ENCODE measurements at regions not wholly inside any gene's neighbourhood (a gene's known extent, or its start where the extent isn't known, plus 50 kb on each side); places are given as distances from the start of the nearest gene placed in this dataset.
"Not testable (repeated sequence)": the region's sequence is repeated elsewhere in the genome, so short reads cannot be mapped to it uniquely, and the experiment has no call there.

- intact Hi-C loops (cut with micrococcal nuclease): no loop called here
Observed at GRCh38 chr9:27802418-27802817, 229.1 kb upstream of the C9orf72 start.

GRCh38 chr9:27808864-27809263, 235.6 kb upstream of the C9orf72 start:
- intact Hi-C loops (cut with micrococcal nuclease): no loop called here

GRCh38 chr9:27817747-27818146, 244.5 kb upstream of the C9orf72 start:
- intact Hi-C loops (cut with micrococcal nuclease): no loop called here

GRCh38 chr9:27818348-27818747, 245.1 kb upstream of the C9orf72 start:
- intact Hi-C loops (cut with micrococcal nuclease): no loop called here

- intact Hi-C loops (cut with micrococcal nuclease): no loop called here
Observed at GRCh38 chr9:27828908-27829307, 255.6 kb upstream of the C9orf72 start.

GRCh38 chr9:27829621-27830020, 256.3 kb upstream of the C9orf72 start:
- intact Hi-C loops (cut with micrococcal nuclease): no loop called here

GRCh38 chr9:27832108-27832507, 258.8 kb upstream of the C9orf72 start:
- intact Hi-C loops (cut with micrococcal nuclease): not testable (repeated sequence)

GRCh38 chr9:27835286-27835685, 262.0 kb upstream of the C9orf72 start:
- intact Hi-C loops (cut with micrococcal nuclease): no loop called here

GRCh38 chr9:27835746-27836145, 262.5 kb upstream of the C9orf72 start:
- intact Hi-C loops (cut with micrococcal nuclease): no loop called here

GRCh38 chr9:27836661-27837401, 263.6 kb upstream of the C9orf72 start:
- intact Hi-C loops (cut with micrococcal nuclease): no loop called here

GRCh38 chr9:27838876-27839275, 265.6 kb upstream of the C9orf72 start:
- intact Hi-C loops (cut with micrococcal nuclease): no loop called here

GRCh38 chr9:27839767-27840166, 266.5 kb upstream of the C9orf72 start:
- intact Hi-C loops (cut with micrococcal nuclease): not testable (repeated sequence)

- intact Hi-C loops (cut with micrococcal nuclease): no loop called here
Observed at GRCh38 chr9:27844797-27845196, 271.5 kb upstream of the C9orf72 start.

- intact Hi-C loops (cut with micrococcal nuclease): no loop called here
Observed at GRCh38 chr9:27847380-27847779, 274.1 kb upstream of the C9orf72 start.

GRCh38 chr9:27847818-27848217, 274.5 kb upstream of the C9orf72 start:
- intact Hi-C loops (cut with micrococcal nuclease): no loop called here

GRCh38 chr9:27848315-27848714, 275.0 kb upstream of the C9orf72 start:
- intact Hi-C loops (cut with micrococcal nuclease): no loop called here

GRCh38 chr9:27851858-27852257, 278.6 kb upstream of the C9orf72 start:
- intact Hi-C loops (cut with micrococcal nuclease): no loop called here

GRCh38 chr9:27853529-27853928, 280.2 kb upstream of the C9orf72 start:
- intact Hi-C loops (cut with micrococcal nuclease): no loop called here

GRCh38 chr9:27856054-27856453, 282.8 kb upstream of the C9orf72 start:
- intact Hi-C loops (cut with micrococcal nuclease): no loop called here

GRCh38 chr9:27856748-27857147, 283.5 kb upstream of the C9orf72 start:
- intact Hi-C loops (cut with micrococcal nuclease): no loop called here

GRCh38 chr9:27861887-27862286, 288.6 kb upstream of the C9orf72 start:
- intact Hi-C loops (cut with micrococcal nuclease): no loop called here

GRCh38 chr9:27864644-27865438, 291.6 kb upstream of the C9orf72 start:
- intact Hi-C loops (cut with micrococcal nuclease): no loop called here

- intact Hi-C loops (cut with micrococcal nuclease): no loop called here
Observed at GRCh38 chr9:27866741-27867140, 293.5 kb upstream of the C9orf72 start.
